Panc1 (cell line): ENCODE measurements at regions not wholly inside any gene's neighbourhood (a gene's known extent, or its start where the extent isn't known, plus 50 kb on each side); places are given as distances from the start of the nearest gene placed in this dataset.

Experiments
- ATAC-seq: fragments of 200-7000 bp; cut with Tn5 transposase; 2 replicates; pipeline ENCODE4 v1.9.1; 2020; ENCODE audit warnings: mild to moderate bottlenecking, moderate library complexity
- BruUV-seq: library from RNA; stranded (reverse); fragments of 400-500 nt; replicated peaks from 2 replicates; lab custom pipeline; 2021; lab: Mats Ljungman, UMichigan
- CTCF ChIA-PET: fragments of 300-600 bp; sonication (Branson Sonifier 250); formaldehyde crosslinking; loops from one replicate; lab custom pipeline; 2022; ENCODE audit warnings: antibody characterized with exemption; lab: Charles Lee
- POLR2A ChIA-PET: fragments of 300-600 bp; sonication (Branson Sonifier 250); formaldehyde crosslinking; loops from one replicate; lab custom pipeline; 2022; ENCODE audit warnings: antibody characterized with exemption; lab: Charles Lee
- DNase-seq: peaks from one replicate; pipeline ENCODE4 v3.0.0-alpha.2; 2010; ENCODE audit warnings: low read depth, low spot score
- H3K27ac ChIP-seq: 2 replicates; pipeline ENCODE4 v1.5.1; 2011; ENCODE audit warnings: mild to moderate bottlenecking, low read length, inconsistent platforms
- H3K27me3 ChIP-seq: fragments of 200-500 bp; sonication (Bioruptor generic); 2 replicates; pipeline ENCODE4 v1.6.0; 2014; ENCODE audit warnings: low read length, inconsistent platforms; ENCODE audit not compliant: control insufficient read depth, insufficient read depth
- H3K36me3 ChIP-seq: fragments of 200-500 bp; sonication (Bioruptor generic); 2 replicates; pipeline ENCODE4 v1.5.1; 2014; ENCODE audit warnings: inconsistent platforms, mild to moderate bottlenecking, low read length, moderate library complexity; ENCODE audit not compliant: control insufficient read depth, insufficient read depth
- H3K4me1 ChIP-seq: 2 replicates; pipeline ENCODE4 v1.5.1; 2011; ENCODE audit warnings: inconsistent platforms, mild to moderate bottlenecking, low read length, moderate library complexity; ENCODE audit not compliant: control insufficient read depth, insufficient read depth
- H3K4me3 ChIP-seq, 2 experiments: 2 replicates each; pipeline ENCODE4 v1.5.1; 2011 to 2012; ENCODE audit warnings: low read depth in 2 of 2, low read length in 2 of 2, mild to moderate bottlenecking in 2 of 2, inconsistent platforms in 1 of 2, moderate library complexity in 1 of 2
- H3K9me3 ChIP-seq: fragments of 200-500 bp; sonication (Bioruptor generic); 2 replicates; pipeline ENCODE4 v1.5.1; 2014; ENCODE audit warnings: low read depth, mild to moderate bottlenecking, inconsistent platforms, low read length, moderate library complexity; ENCODE audit not compliant: control insufficient read depth, insufficient read depth
- CTCF ChIP-seq: fragments of 450-650 bp; IDR thresholded peaks from 2 replicates; pipeline ENCODE4 v1.5.1; 2017; ENCODE audit warnings: mild to moderate bottlenecking
- POLR2AphosphoS5 ChIP-seq: IDR thresholded peaks from 2 replicates; pipeline ENCODE4 v1.6.1; 2012; ENCODE audit warnings: mild to moderate bottlenecking, low read depth, low read length, moderate library complexity
- SIN3A ChIP-seq: IDR thresholded peaks from 2 replicates; pipeline ENCODE4 v1.6.1; 2012; ENCODE audit warnings: low read depth, mild to moderate bottlenecking, low read length, moderate library complexity, borderline replicate concordance; ENCODE audit not compliant: insufficient read depth
- TCF7L2 ChIP-seq: IDR thresholded peaks from 2 replicates; pipeline ENCODE4 v1.6.1; 2011; ENCODE audit warnings: mild to moderate bottlenecking, low read depth, low read length, inconsistent platforms
- in situ Hi-C: cut with HindIII; loops from 2 replicates; pipeline ENCODE4 v1.10.0; 2016; ENCODE audit warnings: low sequenced_read_pairs, low pct_unique_long_range_greater_than_20kb
- intact Hi-C: fragments of 100-400 bp; cut with micrococcal nuclease; formaldehyde crosslinking; loops from one replicate; pipeline ENCODE4 v1.10.0; 2022; ENCODE audit not compliant: unreplicated experiment
- TF ChIP-seq, protein P1 (sequence below), 2 experiments: IDR thresholded peaks; 2 replicates each; pipeline ENCODE4 v1.6.1; 2011 to 2012; ENCODE audit warnings: low read depth in 2 of 2, control low read depth in 1 of 2, low read length in 1 of 2, mild to moderate bottlenecking in 1 of 2, moderate library complexity in 1 of 2; ENCODE audit not compliant: insufficient read depth in 1 of 2

DNA sequence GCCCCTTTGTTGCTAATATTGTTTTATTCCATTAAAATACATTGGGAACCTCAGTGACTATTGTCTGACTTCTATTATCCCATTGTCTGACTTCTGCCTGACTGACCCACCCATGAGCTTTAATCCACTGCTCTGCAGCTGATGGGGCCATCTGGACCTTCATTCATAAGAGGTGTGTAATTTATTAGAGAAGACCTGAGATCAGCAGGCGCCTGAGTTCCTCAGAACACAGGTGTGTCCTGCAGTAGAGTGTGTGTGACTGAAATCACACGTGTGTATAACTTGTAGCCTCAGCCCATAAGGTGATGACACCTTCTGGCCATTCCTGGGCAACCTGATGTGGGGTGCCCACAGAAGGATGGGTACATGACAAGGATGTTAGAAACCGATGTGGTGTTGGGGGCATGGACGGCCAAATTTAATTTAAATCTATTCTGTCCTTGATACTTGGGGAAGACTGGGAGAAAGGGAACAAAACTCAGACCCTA, 821.0 kb downstream of the TMEM121 start:
- TF ChIP-seq POLR2AphosphoS5, result no peak
- TF ChIP-seq CTCF, result no peak
- TF ChIP-seq SIN3A, result no peak
- TF ChIP-seq, protein P1, sequence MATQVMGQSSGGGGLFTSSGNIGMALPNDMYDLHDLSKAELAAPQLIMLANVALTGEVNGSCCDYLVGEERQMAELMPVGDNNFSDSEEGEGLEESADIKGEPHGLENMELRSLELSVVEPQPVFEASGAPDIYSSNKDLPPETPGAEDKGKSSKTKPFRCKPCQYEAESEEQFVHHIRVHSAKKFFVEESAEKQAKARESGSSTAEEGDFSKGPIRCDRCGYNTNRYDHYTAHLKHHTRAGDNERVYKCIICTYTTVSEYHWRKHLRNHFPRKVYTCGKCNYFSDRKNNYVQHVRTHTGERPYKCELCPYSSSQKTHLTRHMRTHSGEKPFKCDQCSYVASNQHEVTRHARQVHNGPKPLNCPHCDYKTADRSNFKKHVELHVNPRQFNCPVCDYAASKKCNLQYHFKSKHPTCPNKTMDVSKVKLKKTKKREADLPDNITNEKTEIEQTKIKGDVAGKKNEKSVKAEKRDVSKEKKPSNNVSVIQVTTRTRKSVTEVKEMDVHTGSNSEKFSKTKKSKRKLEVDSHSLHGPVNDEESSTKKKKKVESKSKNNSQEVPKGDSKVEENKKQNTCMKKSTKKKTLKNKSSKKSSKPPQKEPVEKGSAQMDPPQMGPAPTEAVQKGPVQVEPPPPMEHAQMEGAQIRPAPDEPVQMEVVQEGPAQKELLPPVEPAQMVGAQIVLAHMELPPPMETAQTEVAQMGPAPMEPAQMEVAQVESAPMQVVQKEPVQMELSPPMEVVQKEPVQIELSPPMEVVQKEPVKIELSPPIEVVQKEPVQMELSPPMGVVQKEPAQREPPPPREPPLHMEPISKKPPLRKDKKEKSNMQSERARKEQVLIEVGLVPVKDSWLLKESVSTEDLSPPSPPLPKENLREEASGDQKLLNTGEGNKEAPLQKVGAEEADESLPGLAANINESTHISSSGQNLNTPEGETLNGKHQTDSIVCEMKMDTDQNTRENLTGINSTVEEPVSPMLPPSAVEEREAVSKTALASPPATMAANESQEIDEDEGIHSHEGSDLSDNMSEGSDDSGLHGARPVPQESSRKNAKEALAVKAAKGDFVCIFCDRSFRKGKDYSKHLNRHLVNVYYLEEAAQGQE (IDR thresholded peaks at IDR 0.05; ENCODE audit: insufficient read depth in 1 of 2, low read depth in 2 of 2, low read length in 1 of 2), result no peak
- TF ChIP-seq TCF7L2, result no peak
- DNase-seq (no peak), ATAC-seq (no peak)
- no TSS peak for BruUV-seq
- Histone ChIP-seq H3K9me3 (no peaks in the 10 kb centered on the region), H3K36me3 (no peaks in the 10 kb centered on the region), H3K27me3 (peaks cover 15% of the 10 kb centered on the region), H3K4me1 (no peaks in the 10 kb centered on the region), H3K4me3 (no peak overlapping the region), H3K27ac (no peak overlapping the region)
- in situ Hi-C loops, result no loop called here
- ChIA-PET CTCF (no interaction called here), POLR2A (no interaction called here)
- intact Hi-C loops, result no loop called here

GRCh38 chr14:106347890-106348755, 821.7 kb downstream of the TMEM121 start:
- no peaks in the 10 kb centered on the region for H3K9me3 ChIP-seq
- DNase-seq (no peak), ATAC-seq (no peak)
- intact Hi-C loops, result no loop called here
- BruUV-seq, result no TSS peak
- TF ChIP-seq CTCF (no peak), POLR2AphosphoS5 (no peak), TCF7L2 (no peak), SIN3A (no peak)
- TF ChIP-seq, protein P1 (IDR thresholded peaks at IDR 0.05; ENCODE audit: insufficient read depth in 1 of 2, low read depth in 2 of 2, low read length in 1 of 2), result no peak
- peaks cover 15% of the 10 kb centered on the region for H3K27me3 ChIP-seq
- in situ Hi-C loops, result no loop called here
- CTCF ChIA-PET, result no interaction called here
- POLR2A ChIA-PET, result no interaction called here
- H3K4me3 ChIP-seq, result no peak overlapping the region
- no peak overlapping the region for H3K27ac ChIP-seq
- H3K4me1 ChIP-seq, result no peaks in the 10 kb centered on the region
- H3K36me3 ChIP-seq, result no peaks in the 10 kb centered on the region
